ELF-1 (cell line): ENCODE measurements at regions not wholly inside any gene's neighbourhood (a gene's known extent, or its start where the extent isn't known, plus 50 kb on each side); places are given as distances from the start of the nearest gene placed in this dataset.
"Not testable (repeated sequence)": the region's sequence is repeated elsewhere in the genome, so short reads cannot be mapped to it uniquely, and the experiment has no call there.

Experiments
- DNase-seq: peaks from one replicate; pipeline ENCODE4 v3.0.0-alpha.2; 2016; ENCODE audit warnings: low read depth, low spot score

GRCh38 chr16:33913601-33914000 lies 454.2 kb downstream of the TP53TG3F start:
- DNase-seq, result not testable (repeated sequence)

GRCh38 chr16:33920761-33921545 lies 461.5 kb downstream of the TP53TG3F start:
- DNase-seq, result not testable (repeated sequence)

- not testable (repeated sequence) for DNase-seq
These were observed 463.5 kb downstream of the TP53TG3F start for GRCh38 chr16:33922914-33923313.

- not testable (repeated sequence) for DNase-seq
These were observed 468.6 kb downstream of the TP53TG3F start for GRCh38 chr16:33928026-33928425.

GRCh38 chr16:33932191-33932590 lies 472.8 kb downstream of the TP53TG3F start:
- not testable (repeated sequence) for DNase-seq

GRCh38 chr16:33933039-33933438 lies 473.6 kb downstream of the TP53TG3F start:
- DNase-seq, result not testable (repeated sequence)

- DNase-seq, result not testable (repeated sequence)
These were observed 476.4 kb downstream of the TP53TG3F start for GRCh38 chr16:33935766-33936165.

- not testable (repeated sequence) for DNase-seq
These were observed 478.7 kb downstream of the TP53TG3F start for GRCh38 chr16:33938097-33938496.

- not testable (repeated sequence) for DNase-seq
These were observed 502.1 kb downstream of the TP53TG3F start for GRCh38 chr16:33961536-33961935.

GRCh38 chr16:33965534-33965933 lies 506.1 kb downstream of the TP53TG3F start:
- DNase-seq, result not testable (repeated sequence)

- DNase-seq, result not testable (repeated sequence)
These were observed 507.4 kb downstream of the TP53TG3F start for GRCh38 chr16:33966855-33967254.

GRCh38 chr16:33974557-33974956 lies 515.1 kb downstream of the TP53TG3F start:
- DNase-seq, result not testable (repeated sequence)

GRCh38 chr16:33975744-33976143 lies 516.3 kb downstream of the TP53TG3F start:
- DNase-seq, result not testable (repeated sequence)

GRCh38 chr16:33976521-33976920 lies 517.1 kb downstream of the TP53TG3F start:
- not testable (repeated sequence) for DNase-seq

- not testable (repeated sequence) for DNase-seq
These were observed 519.4 kb downstream of the TP53TG3F start for GRCh38 chr16:33978784-33979183.

GRCh38 chr16:33979613-33980012 lies 520.2 kb downstream of the TP53TG3F start:
- not testable (repeated sequence) for DNase-seq

GRCh38 chr16:33980736-33981135 lies 521.3 kb downstream of the TP53TG3F start:
- not testable (repeated sequence) for DNase-seq

- DNase-seq, result not testable (repeated sequence)
These were observed 525.0 kb downstream of the TP53TG3F start for GRCh38 chr16:33984428-33984827.

GRCh38 chr16:33986521-33986920 lies 527.1 kb downstream of the TP53TG3F start:
- DNase-seq, result not testable (repeated sequence)

GRCh38 chr16:33987348-33987963 lies 528.0 kb downstream of the TP53TG3F start:
- DNase-seq, result not testable (repeated sequence)

GRCh38 chr16:33988012-33988411 lies 528.6 kb downstream of the TP53TG3F start:
- DNase-seq, result not testable (repeated sequence)

GRCh38 chr16:33990488-33990887 lies 531.1 kb downstream of the TP53TG3F start:
- not testable (repeated sequence) for DNase-seq
